Keratinocyte (primary cell): ENCODE measurements at regions not wholly inside any gene's neighbourhood (a gene's known extent, or its start where the extent isn't known, plus 50 kb on each side); places are given as distances from the start of the nearest gene placed in this dataset.

ENCODE experiments used
- DNase-seq: peaks from one replicate; pipeline ENCODE4 v3.0.0-alpha.2; 2011; ENCODE audit warnings: low read depth, missing footprints, low spot score
- FAIRE-seq: peaks from 2 replicates; lab custom pipeline; 2011; peaks lifted over from hg19 to GRCh38; lab: Jason Lieb, UNC
- H2AFZ ChIP-seq: 2 replicates; pipeline ENCODE4 v1.6.0; 2012; ENCODE audit warnings: low read length, control low read depth, inconsistent platforms; ENCODE audit not compliant: control insufficient read depth
- H3K27ac ChIP-seq: 2 replicates; pipeline ENCODE4 v1.5.1; 2011; ENCODE audit warnings: low read length; ENCODE audit not compliant: control insufficient read depth, insufficient read depth
- H3K27me3 ChIP-seq: 3 replicates; pipeline ENCODE4 v1.6.0; 2011; ENCODE audit warnings: low read length; ENCODE audit not compliant: control insufficient read depth, insufficient read depth; ENCODE audit errors: extremely low read depth
- H3K36me3 ChIP-seq, 2 experiments: 2 replicates in 1 of 2; 3 replicates in 1 of 2; pipeline ENCODE4 v1.5.1; 2011; ENCODE audit warnings: low read length in 2 of 2, mild to moderate bottlenecking in 1 of 2; ENCODE audit not compliant: control insufficient read depth in 2 of 2, insufficient read depth in 2 of 2; ENCODE audit errors: extremely low read depth in 1 of 2
- H3K4me1 ChIP-seq: 3 replicates; pipeline ENCODE4 v1.5.1; 2011; ENCODE audit warnings: low read length; ENCODE audit not compliant: control insufficient read depth, insufficient read depth; ENCODE audit errors: extremely low read depth
- H3K4me2 ChIP-seq: 3 replicates; pipeline ENCODE4 v1.6.0; 2011; ENCODE audit warnings: low read depth, low read length; ENCODE audit not compliant: control insufficient read depth, insufficient read depth; ENCODE audit errors: extremely low read depth
- H3K4me3 ChIP-seq, 3 experiments: fragments of 200-600 bp in 1 of 3; sonication (generic) in 1 of 3; 2 replicates in 2 of 3; 3 replicates in 1 of 3; pipeline ENCODE4 v1.5.1; 2011 to 2016; ENCODE audit warnings: low read length in 3 of 3, mild to moderate bottlenecking in 3 of 3, control low read depth in 2 of 3, inconsistent platforms in 1 of 3, low read depth in 1 of 3, mixed read lengths in 1 of 3, mixed run types in 1 of 3, moderate library complexity in 1 of 3; ENCODE audit not compliant: control insufficient read depth in 2 of 3, insufficient read depth in 2 of 3; ENCODE audit errors: extremely low read depth in 1 of 3
- H3K79me2 ChIP-seq: 2 replicates; pipeline ENCODE4 v1.6.0; 2012; ENCODE audit warnings: low read length; ENCODE audit not compliant: control insufficient read depth, insufficient read depth
- H3K9ac ChIP-seq: 3 replicates; pipeline ENCODE4 v1.6.0; 2011; ENCODE audit warnings: low read length; ENCODE audit not compliant: control insufficient read depth, insufficient read depth; ENCODE audit errors: extremely low read depth
- H3K9me1 ChIP-seq: 3 replicates; pipeline ENCODE4 v1.6.0; 2011; ENCODE audit warnings: low read length; ENCODE audit not compliant: control insufficient read depth, insufficient read depth; ENCODE audit errors: extremely low read depth
- H3K9me3 ChIP-seq: 2 replicates; pipeline ENCODE4 v1.5.1; 2012; ENCODE audit warnings: low read depth, low read length; ENCODE audit not compliant: control insufficient read depth
- H4K20me1 ChIP-seq: 3 replicates; pipeline ENCODE4 v1.6.0; 2011; ENCODE audit warnings: low read length; ENCODE audit not compliant: control insufficient read depth, insufficient read depth; ENCODE audit errors: extremely low read depth
- EZH2 ChIP-seq: IDR thresholded peaks from one replicate; pipeline ENCODE4 v1.6.1; 2012; ENCODE audit warnings: inconsistent platforms, mild to moderate bottlenecking, low read length, moderate library complexity
- dilution Hi-C: fragments of 300-500 bp; cut with MboI; formaldehyde crosslinking; loops from one replicate; pipeline ENCODE4 v1.7.0; 2020; ENCODE audit warnings: low sequenced_read_pairs; ENCODE audit not compliant: extremely low pct_ligation_motif_present
- TF ChIP-seq, protein P1 (sequence below), 3 experiments: IDR thresholded peaks in 1 of 3; conservative IDR thresholded peaks in 1 of 3; optimal IDR thresholded peaks in 1 of 3; 2 replicates in 2 of 3; 3 replicates in 1 of 3; pipeline versions ENCODE3 to v1.5.1; 2011; ENCODE audit warnings: low read length in 3 of 3, mild to moderate bottlenecking in 3 of 3, moderate library complexity in 2 of 3, control low read depth in 1 of 3, inconsistent platforms in 1 of 3; ENCODE audit not compliant: insufficient read depth in 2 of 3; ENCODE audit errors: extremely low read depth in 1 of 3

DNA sequence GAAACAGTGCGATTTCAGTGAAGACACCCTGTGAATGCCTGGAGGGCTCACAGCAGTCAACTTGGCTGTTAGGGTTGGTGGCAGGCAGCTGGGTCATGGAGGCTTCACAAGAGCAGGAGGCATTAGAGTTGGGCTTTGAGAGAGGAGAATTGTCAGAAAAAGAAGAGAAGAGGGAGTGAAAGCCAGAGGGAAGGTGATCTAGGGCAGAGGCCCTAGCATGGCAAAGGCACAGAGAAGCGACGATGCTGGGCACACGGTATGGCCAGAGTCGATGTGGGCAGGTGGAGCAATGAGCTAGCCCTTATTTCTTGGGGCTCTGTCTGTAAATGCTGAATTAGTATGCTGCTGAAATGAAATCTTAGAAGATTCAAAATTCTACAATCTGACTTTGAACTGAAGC lies 52.6 kb upstream of the OLFM4 start:
- no peak for FAIRE-seq
- no peak overlapping the region for H3K9ac ChIP-seq
- no peaks in the 10 kb centered on the region for H3K9me3 ChIP-seq
- H3K27ac ChIP-seq = no peak overlapping the region
- no peaks in the 10 kb centered on the region for H4K20me1 ChIP-seq
- TF ChIP-seq EZH2 = no peak
- TF ChIP-seq, protein P1, sequence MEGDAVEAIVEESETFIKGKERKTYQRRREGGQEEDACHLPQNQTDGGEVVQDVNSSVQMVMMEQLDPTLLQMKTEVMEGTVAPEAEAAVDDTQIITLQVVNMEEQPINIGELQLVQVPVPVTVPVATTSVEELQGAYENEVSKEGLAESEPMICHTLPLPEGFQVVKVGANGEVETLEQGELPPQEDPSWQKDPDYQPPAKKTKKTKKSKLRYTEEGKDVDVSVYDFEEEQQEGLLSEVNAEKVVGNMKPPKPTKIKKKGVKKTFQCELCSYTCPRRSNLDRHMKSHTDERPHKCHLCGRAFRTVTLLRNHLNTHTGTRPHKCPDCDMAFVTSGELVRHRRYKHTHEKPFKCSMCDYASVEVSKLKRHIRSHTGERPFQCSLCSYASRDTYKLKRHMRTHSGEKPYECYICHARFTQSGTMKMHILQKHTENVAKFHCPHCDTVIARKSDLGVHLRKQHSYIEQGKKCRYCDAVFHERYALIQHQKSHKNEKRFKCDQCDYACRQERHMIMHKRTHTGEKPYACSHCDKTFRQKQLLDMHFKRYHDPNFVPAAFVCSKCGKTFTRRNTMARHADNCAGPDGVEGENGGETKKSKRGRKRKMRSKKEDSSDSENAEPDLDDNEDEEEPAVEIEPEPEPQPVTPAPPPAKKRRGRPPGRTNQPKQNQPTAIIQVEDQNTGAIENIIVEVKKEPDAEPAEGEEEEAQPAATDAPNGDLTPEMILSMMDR (optimal IDR thresholded peaks at IDR 0.05 in 1 of 3, IDR thresholded peaks at IDR 0.05 in 1 of 3, conservative IDR thresholded peaks at IDR 0.05 in 1 of 3; ENCODE audit: extremely low read depth in 1 of 3, insufficient read depth in 2 of 3, low read length in 3 of 3) = no peak
- no peak overlapping the region for H2AFZ ChIP-seq
- dilution Hi-C loops = no loop called here
- no peaks in the 10 kb centered on the region for H3K9me1 ChIP-seq
- no peaks in the 10 kb centered on the region for H3K27me3 ChIP-seq
- no peaks in the 10 kb centered on the region for H3K79me2 ChIP-seq
- no peak for DNase-seq
- no peaks in the 10 kb centered on the region for H3K36me3 ChIP-seq
- H3K4me3 ChIP-seq = no peak overlapping the region
- H3K4me1 ChIP-seq = no peaks in the 10 kb centered on the region
- no peak overlapping the region for H3K4me2 ChIP-seq

DNA sequence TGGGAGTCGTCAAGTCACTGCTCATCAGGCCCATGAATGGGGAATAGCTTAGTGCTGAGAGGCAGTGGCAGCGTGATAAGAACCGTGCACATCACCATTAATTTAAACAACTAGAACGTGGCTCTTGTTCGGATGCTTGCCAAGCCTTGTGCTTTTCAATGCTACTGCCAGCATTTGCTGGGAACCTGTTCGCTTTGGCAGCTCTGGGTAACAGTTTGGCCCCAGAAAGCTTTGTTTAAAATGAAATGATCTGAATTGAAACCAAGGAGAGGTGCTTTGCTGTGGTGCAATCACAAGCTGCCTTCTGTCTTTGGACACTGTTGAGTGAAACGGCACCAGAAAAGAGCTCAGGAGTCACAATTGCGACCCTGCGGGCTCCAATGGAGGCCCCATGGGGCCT lies 53.5 kb upstream of the OLFM4 start:
- Histone ChIP-seq H3K9me1 (no peaks in the 10 kb centered on the region), H3K27me3 (no peaks in the 10 kb centered on the region), H3K27ac (no peak overlapping the region), H3K9ac (no peak overlapping the region), H3K4me2 (no peak overlapping the region), H2AFZ (no peak overlapping the region), H3K79me2 (no peaks in the 10 kb centered on the region), H3K4me1 (no peaks in the 10 kb centered on the region), H4K20me1 (no peaks in the 10 kb centered on the region), H3K9me3 (no peaks in the 10 kb centered on the region), H3K4me3 (no peak overlapping the region), H3K36me3 (no peaks in the 10 kb centered on the region)
- dilution Hi-C loops = no loop called here
- TF ChIP-seq, protein P1 (optimal IDR thresholded peaks at IDR 0.05 in 1 of 3, IDR thresholded peaks at IDR 0.05 in 1 of 3, conservative IDR thresholded peaks at IDR 0.05 in 1 of 3; ENCODE audit: extremely low read depth in 1 of 3, insufficient read depth in 2 of 3, low read length in 3 of 3) = no peak
- TF ChIP-seq EZH2 = no peak
- FAIRE-seq (no peak), DNase-seq (no peak)
